GM21529 (cell line): ENCODE measurements at regions not wholly inside any gene's neighbourhood (a gene's known extent, or its start where the extent isn't known, plus 50 kb on each side); places are given as distances from the start of the nearest gene placed in this dataset.

ENCODE experiments used
- ATAC-seq: cut with Tn5 transposase; IDR thresholded peaks from one replicate; pipeline ENCODE4 v1.9.1; 2021; ENCODE audit not compliant: unreplicated experiment

DNA sequence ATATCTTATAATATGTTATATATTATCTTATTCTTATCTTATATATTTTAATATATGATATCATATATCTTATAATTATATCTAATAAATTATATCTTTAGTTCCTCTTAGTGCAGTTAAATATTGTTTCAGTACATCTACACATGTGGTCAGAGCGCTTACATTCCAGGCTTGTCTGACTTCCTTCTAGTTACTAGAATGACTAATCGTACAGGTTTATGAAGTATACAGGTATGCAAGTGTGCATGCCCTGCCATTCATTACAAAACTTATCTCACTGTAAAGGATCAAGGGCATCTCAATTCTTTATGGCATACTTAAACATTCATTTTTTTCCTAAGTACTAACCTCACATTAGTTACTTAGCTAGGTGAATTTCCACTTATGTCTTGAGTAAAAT, 1278.0 kb upstream of the MAP3K7 start:
- no peak for ATAC-seq

DNA sequence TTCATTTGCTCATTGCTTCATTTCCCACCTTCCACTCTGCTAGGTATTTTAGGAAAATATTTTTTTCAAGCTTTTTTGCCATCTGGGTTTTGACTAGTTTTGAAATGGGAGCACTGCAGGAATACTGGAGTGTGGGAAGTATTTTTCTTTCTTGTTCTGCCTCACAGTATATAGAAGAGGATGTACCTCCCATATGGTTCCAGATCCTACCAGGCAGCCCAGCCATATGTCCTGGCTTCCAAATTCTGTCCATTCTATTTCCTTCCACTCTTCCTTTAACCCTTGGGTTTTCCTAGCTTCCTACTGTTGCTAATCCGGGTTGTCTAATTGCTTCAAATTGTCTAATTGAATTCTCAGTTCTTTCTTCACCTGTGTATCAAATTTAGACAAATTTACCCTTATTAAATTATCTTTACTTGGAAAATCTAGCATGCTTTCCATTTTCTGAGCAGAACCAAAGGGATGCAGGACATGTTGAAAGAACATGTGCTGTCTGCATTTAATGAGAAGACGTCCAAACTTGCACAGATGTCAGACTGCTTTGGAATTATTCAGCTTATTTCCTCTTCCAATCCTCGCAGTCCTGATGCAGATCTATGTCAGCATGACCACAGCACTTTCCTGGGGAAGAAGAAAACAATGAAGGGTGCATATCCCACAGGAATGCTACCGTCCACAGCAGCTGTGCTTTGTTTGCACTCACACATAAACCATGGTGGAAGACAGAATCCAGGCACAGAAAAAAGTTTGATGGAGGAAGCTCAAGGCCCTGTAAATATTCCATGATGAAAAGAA, 1273.9 kb upstream of the MAP3K7 start:
- ATAC-seq = no peak

DNA sequence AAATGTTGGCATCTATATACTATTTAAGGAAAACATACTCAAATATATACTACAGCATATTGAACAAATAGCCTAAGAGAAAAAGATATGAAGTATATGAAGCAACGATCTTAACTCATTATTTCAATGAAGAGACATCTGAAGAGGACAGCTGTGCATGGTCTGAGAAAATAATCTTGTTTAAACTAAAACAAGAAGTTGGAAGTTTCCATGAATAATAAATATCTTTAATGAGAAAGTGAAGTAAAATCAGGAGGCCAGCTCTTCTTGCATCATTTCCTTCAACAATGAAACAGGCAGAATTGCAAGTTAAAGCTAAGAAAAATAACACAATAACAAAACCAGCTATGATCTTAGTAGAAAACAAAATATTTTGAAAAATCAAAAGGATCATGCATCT, 1265.4 kb upstream of the MAP3K7 start:
- ATAC-seq = no peak

DNA sequence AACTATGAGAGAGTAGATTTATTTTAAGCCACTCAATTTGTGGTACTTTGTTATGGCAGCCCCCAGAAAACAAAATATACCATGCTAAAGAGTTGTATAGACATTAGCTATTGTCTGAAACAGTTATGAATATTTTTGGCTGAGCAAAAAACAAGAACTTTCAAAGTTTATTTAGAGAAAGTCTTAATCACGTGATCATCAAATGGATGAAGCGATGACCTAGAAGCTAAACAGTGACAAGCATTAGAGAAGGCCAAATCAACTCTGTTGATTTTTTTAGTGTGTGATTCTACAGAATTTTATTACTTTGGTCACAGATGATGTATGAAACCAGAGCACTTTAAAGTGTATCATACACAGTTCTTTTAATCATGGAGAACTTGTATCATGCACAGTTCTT, 1247.9 kb upstream of the MAP3K7 start:
- ATAC-seq = no peak

DNA sequence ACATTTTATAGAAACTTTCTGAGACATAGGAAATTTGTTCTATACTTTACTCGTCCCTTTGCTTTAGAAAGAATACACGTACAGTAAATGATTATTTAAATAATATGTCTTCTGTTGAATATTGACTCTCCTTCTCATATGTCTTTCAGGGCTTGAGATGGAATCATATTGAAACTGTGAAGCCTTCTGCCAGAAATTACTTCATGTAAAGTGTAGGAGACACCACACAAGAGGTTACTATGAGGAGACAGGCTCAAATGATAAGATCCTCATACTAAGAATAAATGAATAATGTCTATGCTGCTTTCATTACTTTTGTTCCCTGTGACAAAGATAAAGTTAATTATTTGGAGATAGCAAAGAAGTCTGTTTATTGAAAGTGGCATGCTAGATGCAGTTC, 1240.3 kb upstream of the MAP3K7 start:
- ATAC-seq = no peak

DNA sequence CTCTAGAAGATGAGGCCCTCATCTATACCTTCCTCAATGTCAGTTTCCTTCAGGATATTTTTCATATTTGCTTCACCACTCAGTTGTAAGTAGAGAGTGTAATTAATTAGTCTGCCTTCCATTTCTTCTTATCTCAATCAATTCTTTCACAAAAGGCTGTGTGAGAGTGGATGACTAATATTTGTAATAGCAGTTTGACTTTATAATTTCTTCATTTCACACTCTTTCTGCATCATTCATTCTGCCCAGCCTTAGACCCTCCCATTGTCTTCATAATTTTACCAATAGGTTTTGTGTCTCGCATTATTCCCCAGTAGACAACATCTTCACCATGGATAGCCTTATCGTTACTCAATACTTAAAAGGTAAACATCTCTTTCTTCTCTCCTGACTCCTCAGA, 1239.3 kb upstream of the MAP3K7 start:
- ATAC-seq = no peak

DNA sequence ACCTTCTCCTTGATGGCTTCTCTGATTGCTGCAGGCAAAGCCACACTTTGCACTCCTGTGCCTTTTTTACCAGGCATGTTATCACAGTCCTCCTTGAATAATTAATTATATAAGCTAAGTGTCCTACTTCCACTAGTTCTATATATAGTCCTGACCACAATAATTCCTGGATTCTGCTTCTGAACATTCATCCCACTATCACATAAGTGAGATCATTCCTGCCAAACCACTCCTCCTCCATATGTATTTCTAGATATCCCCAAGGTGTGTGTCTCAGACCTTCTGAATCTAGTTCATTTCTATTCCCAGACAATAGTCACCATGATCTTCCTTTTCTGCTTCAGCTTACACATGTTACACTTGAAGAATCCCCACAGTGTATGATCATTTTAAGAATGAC, 1237.5 kb upstream of the MAP3K7 start:
- ATAC-seq = no peak

DNA sequence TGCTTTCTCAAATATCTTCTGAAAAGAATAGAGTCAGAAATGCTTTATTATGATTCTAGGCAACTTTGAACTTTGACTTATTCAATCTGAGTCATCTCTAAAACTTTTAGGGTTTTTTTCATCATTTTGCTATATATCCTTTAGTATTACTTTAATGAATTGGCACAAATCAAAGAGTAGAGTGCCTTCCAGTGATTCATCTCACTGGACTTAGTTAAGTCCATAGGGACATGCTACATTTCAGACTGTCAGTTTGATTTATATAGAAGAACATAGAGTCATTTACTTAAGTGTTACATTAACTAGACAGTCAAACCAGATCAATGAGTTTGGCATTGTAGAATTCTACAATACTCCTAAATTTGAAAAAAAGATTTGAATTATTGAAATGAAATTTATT, 1235.7 kb upstream of the MAP3K7 start:
- ATAC-seq = no peak

DNA sequence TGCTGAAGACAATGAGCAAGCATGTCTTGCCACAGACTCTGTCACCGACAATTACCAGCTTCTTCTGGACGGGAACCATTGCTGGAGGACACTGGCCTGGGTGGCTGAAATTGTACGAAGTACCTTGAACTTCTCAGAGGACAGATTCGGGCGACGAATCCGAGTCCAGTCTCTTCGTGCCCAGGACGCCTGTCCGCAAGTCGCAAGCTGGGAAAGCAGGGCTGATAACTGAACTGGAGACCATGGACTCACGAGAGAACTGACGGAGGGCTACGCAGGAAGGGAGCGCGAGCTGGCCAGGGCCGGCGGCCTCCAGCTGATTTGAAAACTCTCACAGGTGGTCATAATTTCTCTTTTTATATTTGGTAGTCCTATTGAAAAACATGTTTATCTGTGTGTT, 1229.5 kb upstream of the MAP3K7 start:
- no peak for ATAC-seq

DNA sequence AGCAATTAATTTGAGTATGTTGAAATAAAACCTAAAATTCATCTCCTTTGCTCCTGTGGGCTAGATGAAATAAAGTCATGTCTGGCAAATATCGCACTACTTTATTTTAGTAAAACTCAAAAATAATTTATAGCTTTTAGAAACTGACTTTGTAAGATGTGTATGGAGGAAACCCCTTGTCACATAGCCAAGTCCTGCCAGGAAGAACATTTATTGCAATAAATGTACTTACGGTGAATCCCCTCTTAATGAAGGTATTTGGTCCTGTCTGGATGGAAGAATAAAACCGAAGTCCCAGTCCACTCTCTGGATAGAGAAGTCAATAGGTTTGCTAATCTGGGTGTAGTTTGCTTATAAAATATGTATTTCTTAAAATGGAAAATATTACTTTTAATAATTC, 1226.8 kb upstream of the MAP3K7 start:
- no peak for ATAC-seq

DNA sequence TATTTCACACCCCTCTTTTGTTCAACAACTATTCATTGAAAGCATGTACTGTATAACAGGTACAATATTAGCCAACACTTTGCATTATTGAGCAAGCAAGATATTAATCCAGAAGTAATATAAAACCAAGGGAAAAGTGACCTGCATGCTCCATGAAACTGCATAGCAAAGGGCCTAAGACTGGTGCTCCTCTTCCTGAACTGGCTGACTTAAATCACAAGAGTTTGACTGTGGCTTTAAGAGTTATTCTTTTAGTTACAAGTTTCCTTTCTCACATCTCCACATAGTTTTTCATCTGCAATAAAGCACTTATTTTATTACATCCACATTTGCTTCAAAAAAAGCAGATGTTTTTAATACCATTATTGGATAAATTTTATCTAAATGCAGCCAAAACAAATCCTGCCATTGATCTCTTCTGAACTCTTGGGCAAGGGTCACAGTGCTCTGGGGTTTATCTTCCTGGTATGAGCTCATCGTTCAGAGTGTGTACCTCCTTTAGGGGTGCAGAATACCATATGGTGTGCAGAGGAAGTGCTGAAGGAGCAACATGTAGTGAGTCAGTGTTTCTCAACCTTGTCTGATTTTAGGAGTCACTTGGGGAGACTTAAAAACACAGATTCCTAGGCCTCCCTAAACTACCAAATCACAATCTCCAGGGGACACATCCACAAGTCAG, 1225.9 kb upstream of the MAP3K7 start:
- ATAC-seq = no peak

DNA sequence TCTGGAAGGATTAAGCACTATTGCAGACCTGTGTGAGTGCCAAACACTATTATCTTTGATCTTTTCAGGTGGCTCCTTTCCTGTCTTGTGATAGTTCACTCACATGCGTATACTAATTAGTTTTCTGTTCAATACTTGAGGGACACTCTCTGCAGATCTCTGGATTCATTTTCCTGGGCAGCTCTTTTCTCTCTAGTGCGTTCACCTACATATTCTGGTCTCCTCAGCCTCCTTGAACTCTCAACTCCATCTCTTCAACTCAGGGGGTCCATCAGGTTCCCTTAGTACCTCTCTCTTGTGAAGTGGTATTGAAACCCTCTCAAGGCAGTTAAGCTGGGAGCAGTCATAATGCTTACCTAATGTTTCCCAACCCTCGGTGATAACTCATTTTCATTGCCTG, 1218.1 kb upstream of the MAP3K7 start:
- no peak for ATAC-seq

DNA sequence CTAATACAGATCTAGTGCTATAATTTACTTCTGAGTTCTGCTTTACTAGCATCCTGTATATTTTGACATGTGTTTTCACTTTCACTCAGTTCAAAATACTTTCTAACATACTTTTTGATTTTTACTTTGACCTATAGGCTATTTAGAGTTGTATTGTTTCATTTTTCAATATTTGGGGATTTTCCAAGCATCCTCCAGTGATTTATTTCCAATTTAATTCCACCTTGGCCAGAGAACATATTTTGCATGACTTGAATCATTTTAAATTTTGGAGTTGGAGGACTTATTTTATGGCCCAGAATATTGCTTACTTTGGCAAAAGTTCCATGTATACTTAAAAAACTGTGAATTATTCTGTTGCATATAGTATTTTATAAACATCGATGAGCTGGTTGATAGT, 1215.6 kb upstream of the MAP3K7 start:
- no peak for ATAC-seq

DNA sequence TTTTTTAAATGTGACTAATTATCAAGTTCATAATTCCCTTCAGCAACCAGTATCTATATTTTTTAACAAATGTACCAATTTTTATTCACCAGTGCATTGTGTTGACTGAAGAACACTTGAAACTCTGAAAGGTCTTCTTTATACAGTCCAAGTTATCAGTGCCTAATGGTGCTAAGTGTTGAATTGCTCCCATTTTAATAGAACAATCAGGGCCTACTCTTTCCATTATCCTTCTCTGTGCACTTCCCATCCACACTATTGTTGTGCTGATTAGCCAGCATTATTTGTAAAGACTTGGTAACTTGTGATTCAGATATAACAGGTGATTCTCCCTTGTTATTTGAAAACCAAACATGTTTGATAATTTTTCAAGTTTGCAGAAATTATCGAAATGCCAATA, 1209.7 kb upstream of the MAP3K7 start:
- no peak for ATAC-seq

DNA sequence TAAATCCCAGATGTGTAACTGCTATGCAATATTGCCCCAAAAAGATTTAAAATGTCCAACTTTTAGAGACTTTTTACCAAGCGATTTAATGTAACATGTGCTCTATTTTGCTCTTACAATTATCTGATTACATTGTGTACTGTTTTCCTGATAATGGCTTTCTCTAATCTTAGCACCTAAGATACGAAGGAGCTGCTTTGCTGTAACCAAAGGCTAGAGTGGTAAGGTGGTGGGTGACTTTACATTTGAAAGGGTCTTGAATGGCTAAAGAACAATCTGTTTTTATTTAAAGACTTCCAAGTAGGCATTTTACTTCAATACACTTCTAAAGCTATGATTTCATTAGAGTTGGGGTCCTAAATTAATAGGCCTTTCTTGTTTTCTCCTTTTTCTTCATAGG, 1201.6 kb upstream of the MAP3K7 start:
- ATAC-seq = no peak

DNA sequence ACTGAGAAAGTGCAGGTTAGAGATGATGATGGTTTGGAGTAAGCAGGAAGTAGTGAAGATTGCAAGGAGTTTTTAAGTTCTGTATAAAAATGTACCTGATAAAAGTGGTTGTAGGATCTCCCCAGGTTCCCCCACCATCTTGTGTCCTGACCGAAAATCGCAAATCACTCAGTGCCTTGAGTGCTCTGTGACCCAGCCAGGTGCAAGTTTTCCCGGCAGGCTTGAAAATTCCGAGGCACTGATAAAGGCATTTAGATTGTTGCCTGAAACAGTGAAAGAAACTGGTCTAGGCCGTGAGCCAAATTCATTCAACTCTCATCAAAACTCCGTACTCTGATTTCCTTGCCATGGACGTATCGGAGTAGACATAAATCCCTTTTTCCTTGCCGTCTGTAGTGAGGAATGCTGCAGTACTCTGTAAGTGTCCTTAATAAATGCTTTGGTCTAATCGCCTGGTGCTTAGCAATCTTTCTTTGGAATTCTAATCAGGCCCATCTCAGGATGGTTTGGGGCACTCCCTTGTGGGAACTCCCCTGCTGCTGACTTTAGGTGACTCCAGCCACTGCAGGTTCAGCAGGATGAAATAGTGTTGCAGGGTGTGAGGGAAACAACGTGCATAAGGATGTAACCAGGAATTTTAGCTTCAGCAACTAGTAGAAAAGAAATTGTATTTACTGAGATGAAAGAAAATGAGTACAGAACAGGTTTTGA, 1199.8 kb upstream of the MAP3K7 start:
- no peak for ATAC-seq

DNA sequence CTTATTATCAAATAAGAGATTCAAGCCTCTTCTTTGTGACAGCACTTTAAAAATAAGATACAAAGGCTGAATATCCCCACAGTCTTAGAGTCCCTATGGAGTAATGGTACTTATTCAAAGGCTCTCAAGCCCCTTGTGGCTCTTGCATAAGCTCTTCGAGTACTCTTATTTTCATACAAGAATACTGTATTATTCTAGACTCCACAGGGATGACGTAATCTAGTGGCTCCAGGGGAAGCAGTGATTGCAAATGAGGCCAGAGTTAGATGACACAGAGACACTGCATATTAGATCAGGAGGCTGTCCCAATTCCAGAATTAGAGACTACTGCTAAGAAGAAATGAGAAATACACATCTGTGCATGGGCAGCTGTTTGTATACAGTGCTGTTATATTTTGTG, 1195.9 kb upstream of the MAP3K7 start:
- ATAC-seq = no peak

DNA sequence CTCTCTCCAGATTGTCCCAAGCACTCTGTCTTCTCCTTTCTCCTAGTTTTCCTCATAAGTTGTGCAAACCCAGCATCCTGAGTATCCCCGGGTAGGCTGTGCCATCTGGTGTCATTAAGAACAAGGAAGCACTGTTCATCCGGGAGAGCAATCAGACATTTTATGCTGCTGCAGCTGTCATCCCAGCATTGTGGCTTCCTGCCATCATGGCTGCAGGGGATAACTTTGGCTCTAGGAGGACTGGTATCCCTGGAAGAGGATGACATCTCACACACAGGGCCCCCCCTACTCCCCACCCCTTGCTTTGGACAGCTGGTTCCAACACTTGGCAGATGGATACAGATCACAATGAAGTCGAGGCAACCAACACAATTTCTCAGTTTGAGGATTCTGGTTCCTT, 1195.1 kb upstream of the MAP3K7 start:
- no peak for ATAC-seq

DNA sequence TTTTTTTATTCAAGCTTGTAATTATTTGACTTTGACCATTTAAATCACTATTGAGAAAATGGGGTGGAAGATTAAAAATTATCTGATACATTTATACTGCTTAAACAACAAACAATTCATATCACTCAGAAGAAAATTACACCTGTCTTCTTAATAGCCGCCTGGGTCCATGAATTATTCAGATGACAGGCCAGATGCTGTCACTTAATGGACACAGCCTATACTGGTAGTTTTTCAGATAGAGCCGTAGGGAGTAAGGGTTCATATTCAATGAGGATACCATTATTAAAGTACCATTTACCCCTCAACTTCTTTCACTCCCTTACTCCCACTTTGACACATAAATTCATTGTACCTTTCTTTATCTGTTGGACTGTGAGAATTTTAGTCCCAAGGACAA, 1193.4 kb upstream of the MAP3K7 start:
- ATAC-seq = no peak

DNA sequence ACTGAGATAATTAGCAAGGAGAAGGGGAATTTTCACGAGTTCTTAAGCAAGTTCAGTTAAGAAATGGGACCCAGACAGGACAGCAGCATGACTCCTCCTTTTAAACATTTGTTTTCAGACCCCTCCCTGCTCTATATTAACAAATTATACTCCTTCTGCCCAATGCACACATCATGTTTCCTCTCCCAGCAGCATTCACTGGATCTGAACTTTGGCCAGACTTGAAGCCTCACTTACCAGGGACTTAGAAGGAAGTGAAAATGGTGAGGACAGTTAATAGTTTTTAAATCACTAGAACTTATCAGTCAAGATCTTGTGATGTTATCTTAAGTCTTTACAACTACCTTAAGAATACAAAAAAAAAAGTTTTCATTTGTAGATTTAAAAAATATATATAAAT, 1174.7 kb upstream of the MAP3K7 start:
- no peak for ATAC-seq

DNA sequence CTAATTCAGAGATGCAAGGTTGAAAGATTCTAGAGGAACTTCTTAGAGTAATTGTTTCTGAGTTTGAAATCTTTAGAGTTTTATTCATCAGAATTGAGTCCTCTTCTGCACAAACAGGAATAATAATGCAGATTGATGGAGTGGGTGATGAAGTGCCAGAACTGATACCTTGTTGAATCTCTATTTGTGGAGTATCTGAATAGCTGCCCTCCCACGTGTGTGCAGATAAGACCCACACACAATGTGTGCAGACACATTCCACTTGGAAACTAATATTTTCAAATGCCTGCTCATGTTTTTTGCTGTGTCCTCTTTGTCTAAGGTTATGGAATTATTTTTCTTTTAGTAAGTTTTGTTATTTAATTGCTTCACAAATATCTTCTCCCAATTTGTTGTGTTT, 1167.8 kb upstream of the MAP3K7 start:
- no peak for ATAC-seq

DNA sequence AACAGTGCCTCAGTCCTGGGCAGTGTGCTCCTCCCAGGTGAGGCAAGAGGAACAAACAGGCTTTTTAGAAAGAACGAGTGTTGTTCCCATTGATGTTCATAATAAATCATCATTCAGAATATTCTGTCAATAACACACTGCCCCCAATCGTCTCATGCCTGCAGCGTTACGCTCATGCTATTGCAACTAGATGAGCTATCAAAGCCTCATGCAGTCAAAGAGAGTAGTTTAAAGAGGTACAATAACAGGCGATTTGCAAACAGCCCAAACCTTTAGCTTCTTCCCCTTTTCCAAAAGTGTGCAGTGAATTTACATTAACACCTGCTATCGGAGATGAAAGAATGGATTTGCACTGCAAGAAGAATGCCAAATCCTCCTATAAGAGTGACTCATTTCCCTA, 1164.7 kb upstream of the MAP3K7 start:
- no peak for ATAC-seq
